ENCODE measurements at regions not wholly inside any gene's neighbourhood (a gene's known extent, or its start where the extent isn't known, plus 50 kb on each side); places are given as distances from the start of the nearest gene placed in this dataset.

- no peaks in the 10 kb centered on the region for H3K27me3 ChIP-seq
- intact Hi-C loops (cut with DNase I): no loop called here
- 95 to 99% methylated on average over 3 of the region's 3 CpGs for WGBS, 2 donors
- no peak overlapping the region for H3K4me3 ChIP-seq
- FAIRE-seq: no peak
- no peak for DNase-seq
- H3K9me3 ChIP-seq: no peaks in the 10 kb centered on the region
- H3K27ac ChIP-seq: no peak overlapping the region
- ATAC-seq: no peak
- no peak for TF ChIP-seq CTCF (IDR thresholded peaks at IDR 0.05)
- no peaks in the 10 kb centered on the region for H3K36me3 ChIP-seq
- peaks cover 0 to 7% (median 0%) of the 10 kb centered on the region in 3 donors for H3K4me1 ChIP-seq
Observed at GRCh38 chr4:28443371-28443770, 1582.7 kb downstream of the STIM2 start.

- 21 to 25% methylated on average over 7 of the region's 7 CpGs for WGBS, 2 donors
- DNase-seq: peak; percentile 62 to 74 (median 70)
- ATAC-seq: peak; percentile 93 to 100 (median 100)
Observed at GRCh38 chr4:28443801-28444412, 1583.3 kb downstream of the STIM2 start.

GRCh38 chr4:28444886-28445496 lies 1584.3 kb downstream of the STIM2 start:
- FAIRE-seq (no peak), ATAC-seq (no peak), DNase-seq (no peak)
- peaks cover 0 to 11% (median 0%) of the 10 kb centered on the region in 3 donors for H3K4me1 ChIP-seq
- H3K4me3 ChIP-seq: no peak overlapping the region
- no peak for TF ChIP-seq CTCF (IDR thresholded peaks at IDR 0.05)
- WGBS, 2 donors: 87 to 90% methylated on average over 3 of the region's 3 CpGs
- H3K36me3 ChIP-seq: no peaks in the 10 kb centered on the region
- no peaks in the 10 kb centered on the region for H3K9me3 ChIP-seq
- no peaks in the 10 kb centered on the region for H3K27me3 ChIP-seq
- intact Hi-C loops (cut with DNase I): no loop called here
- H3K27ac ChIP-seq: no peak overlapping the region

More at GRCh38 chr4:28443801-28444412, 1583.3 kb downstream of the STIM2 start:
- H3K4me3 ChIP-seq: no peak overlapping the region
- FAIRE-seq: no peak
- no peak overlapping the region for H3K27ac ChIP-seq
- no peak for TF ChIP-seq CTCF (IDR thresholded peaks at IDR 0.05)
- H3K27me3 ChIP-seq: no peaks in the 10 kb centered on the region
- no peaks in the 10 kb centered on the region for H3K36me3 ChIP-seq
- intact Hi-C loops (cut with DNase I): no loop called here
- no peaks in the 10 kb centered on the region for H3K9me3 ChIP-seq
- peaks cover 0 to 11% (median 0%) of the 10 kb centered on the region in 3 donors for H3K4me1 ChIP-seq

GRCh38 chr4:28449085-28449484 lies 1588.4 kb downstream of the STIM2 start:
- 80 to 81% methylated on average over 3 of the region's 3 CpGs for WGBS, 2 donors
- peaks cover 0 to 11% (median 0%) of the 10 kb centered on the region in 3 donors for H3K4me1 ChIP-seq
- intact Hi-C loops (cut with DNase I): no loop called here
- H3K36me3 ChIP-seq: no peaks in the 10 kb centered on the region
- FAIRE-seq (no peak), ATAC-seq (no peak), DNase-seq (no peak)
- H3K9me3 ChIP-seq: no peaks in the 10 kb centered on the region
- no peak overlapping the region for H3K4me3 ChIP-seq
- no peak for TF ChIP-seq CTCF (IDR thresholded peaks at IDR 0.05)
- no peak overlapping the region for H3K27ac ChIP-seq
- H3K27me3 ChIP-seq: no peaks in the 10 kb centered on the region

GRCh38 chr4:28451346-28451745 lies 1590.7 kb downstream of the STIM2 start:
- Histone ChIP-seq H3K4me1 (peaks cover 0 to 5% (median 0%) of the 10 kb centered on the region in 3 donors), H3K9me3 (no peaks in the 10 kb centered on the region), H3K27ac (no peak overlapping the region), H3K4me3 (no peak overlapping the region), H3K27me3 (no peaks in the 10 kb centered on the region), H3K36me3 (no peaks in the 10 kb centered on the region)
- no peak for FAIRE-seq
- intact Hi-C loops (cut with DNase I): no loop called here
- no peak for DNase-seq
- no peak for ATAC-seq
- TF ChIP-seq CTCF (IDR thresholded peaks at IDR 0.05): no peak
- 76 to 85% methylated on average over 2 of the region's 2 CpGs for WGBS, 2 donors
